HG02610 (cell line): ENCODE measurements at regions not wholly inside any gene's neighbourhood (a gene's known extent, or its start where the extent isn't known, plus 50 kb on each side); places are given as distances from the start of the nearest gene placed in this dataset.

Experiments
- ATAC-seq: cut with Tn5 transposase; IDR thresholded peaks from one replicate; pipeline ENCODE4 v1.9.1; 2021; ENCODE audit warnings: mild to moderate bottlenecking, moderate library complexity; ENCODE audit not compliant: unreplicated experiment

DNA sequence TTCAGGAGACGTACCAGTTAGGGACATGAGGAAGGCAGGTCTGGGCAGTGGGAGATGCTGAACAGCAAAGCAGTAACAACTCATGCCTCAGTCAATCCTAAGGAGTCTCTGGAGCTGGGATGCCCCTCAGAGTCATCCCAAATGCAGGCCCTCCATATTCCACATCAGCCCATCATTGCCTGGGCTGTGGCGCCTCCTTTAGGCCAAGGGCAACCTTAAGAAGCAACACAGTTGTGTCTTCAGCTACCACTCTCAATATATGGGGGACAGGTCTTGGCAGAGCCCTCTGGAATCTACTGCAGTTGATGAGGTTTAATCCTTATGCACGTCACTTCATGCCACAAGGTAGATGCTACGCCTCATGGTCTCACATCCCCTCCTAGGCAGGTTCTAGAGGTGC is 682.0 kb upstream of the RAB6C start:
- ATAC-seq = no peak

DNA sequence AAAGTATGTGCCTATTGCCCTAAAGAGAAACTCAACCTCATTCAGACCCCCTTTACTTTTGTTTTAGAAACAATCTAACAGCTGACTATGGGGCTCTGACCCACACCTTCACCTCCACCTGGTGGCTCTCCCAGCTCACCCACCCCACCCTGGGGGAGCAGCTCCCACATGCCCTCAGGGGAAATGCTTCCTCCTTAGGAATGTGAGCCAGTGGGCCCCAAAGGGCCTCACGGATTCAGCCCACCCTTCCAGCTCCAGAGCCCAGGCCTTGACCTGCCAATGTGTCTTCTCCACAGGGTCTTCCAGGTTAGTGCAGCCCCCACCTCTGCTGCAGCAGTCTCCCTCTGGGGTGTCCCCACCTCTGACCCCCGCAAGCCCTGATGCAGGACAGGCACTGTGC is 680.1 kb upstream of the RAB6C start:
- ATAC-seq = no peak

DNA sequence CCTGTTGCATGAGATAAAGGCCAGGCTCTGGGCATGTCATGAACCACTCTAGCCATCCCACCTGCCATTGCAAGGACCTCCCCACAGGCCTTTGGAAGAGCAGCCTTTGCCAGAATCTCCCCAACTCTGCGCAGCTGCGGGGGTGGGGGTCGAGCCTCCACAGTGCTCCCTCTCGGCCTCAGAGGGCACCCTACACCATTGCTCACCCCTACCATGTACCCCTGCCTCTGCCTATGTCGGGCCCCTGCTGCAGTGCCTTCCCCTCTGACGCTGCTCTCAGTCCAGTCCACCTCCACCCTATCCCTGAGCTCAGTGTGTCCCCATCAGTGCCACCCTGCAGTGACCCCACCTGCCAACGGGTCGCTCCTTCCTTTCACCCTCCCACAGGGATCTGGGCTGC is 679.7 kb upstream of the RAB6C start:
- ATAC-seq = no peak

DNA sequence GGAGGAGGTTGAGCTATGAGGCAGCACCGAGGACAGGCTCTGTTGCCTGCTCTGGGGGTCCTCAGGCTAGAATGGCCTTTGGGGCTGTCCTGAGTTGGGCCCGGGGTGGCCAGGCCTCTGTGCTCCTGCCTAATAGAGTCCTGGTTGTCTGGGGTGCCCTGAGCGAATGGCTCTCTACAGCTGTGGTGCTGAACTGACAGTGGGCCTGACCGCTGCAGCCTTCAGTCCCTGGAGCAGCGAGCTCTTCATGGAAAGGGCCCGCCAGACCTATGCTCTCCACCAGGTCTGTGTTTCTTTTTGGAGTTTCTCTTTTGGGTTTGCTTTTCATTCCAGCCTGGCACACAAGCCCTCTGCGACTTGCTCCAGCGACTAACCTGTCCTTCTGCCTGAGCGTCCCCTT is 679.0 kb upstream of the RAB6C start:
- no peak for ATAC-seq

DNA sequence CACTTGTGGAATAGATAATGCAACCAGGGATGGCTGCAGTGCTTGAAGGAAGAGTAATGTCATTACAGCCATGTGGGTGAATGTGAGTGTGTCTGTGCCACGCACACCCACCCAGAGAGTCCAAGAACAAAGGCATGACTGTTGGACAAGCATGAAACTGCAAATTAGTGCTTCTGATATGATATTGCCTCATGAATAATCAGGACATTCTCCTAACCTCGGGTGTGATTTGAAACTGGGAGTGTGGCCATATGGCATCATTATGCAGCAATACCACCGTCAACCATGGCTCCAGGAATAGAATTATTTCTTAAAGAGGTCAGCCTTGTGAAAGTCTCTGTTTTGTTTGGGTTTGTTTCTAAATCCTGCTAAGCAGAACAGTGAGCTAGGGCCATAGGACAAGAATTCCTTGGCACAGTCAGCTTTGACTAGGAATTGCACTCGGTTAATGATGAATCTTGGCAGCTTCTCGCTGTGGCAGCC is 678.0 kb upstream of the RAB6C start:
- no peak for ATAC-seq

DNA sequence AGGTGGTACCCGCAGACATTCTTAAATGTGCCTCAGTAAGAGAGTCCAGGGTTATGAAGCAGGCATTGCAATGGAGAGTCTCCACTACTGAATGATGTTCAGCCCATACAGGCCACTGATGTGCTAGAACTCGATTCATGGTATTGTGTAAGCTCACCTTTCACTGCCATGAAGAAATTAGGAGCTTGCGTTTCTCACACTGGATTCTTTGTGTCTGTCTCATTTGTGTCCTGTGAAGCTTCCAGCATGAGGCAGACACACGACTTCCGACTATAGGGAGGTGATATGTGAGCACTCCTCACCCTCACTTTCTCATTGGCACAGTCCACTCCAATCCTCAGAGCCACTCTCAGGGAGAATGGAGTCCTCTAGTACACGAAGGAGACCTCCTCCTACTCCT is 677.4 kb upstream of the RAB6C start:
- no peak for ATAC-seq

DNA sequence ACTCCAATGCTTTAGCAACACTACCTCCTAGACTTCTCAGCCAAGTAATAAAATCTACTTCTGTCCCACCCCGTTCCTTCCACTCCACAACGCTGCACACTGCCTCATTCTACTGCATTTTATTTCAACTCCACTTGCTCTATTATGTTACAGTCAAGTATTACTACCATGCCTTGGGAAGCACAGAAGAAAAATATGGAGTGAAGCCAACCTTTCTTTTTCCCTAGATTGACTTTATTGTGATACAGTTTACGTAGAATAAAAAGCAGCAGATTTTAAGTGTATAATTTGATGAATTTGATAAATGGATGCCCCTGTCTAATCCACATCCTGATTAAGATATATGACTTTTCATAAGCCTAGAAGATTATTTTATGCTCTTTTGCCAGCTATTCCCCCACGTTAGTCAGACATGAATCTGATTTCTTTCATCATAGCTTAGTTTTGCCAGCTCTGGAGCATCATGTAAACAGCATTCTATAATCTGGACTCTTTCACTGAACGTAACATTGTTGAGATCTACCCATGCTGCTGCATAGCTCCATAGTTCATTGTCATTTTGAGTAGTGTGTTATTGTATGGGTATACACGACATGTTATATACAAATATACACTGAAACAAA is 676.8 kb upstream of the RAB6C start:
- no peak for ATAC-seq

DNA sequence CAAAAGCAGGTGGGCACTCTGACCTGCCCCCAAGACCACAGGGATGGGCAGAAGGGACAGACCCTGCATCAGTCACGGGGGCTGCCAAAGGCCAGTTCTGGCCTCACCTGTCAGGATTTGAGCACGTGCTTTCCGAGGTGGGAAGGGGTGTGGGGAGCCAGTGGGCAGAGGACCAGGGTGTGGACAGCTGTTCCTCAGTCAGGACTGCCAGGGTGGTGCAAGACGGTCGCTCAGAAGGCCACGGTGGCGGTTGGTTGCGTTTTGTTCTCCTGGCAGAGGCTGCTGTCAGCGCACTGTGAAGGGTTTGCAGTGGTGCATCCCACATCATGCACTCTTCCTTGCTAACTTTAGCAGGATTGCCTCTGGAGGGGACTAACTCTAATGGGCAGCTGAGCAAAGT is 665.3 kb upstream of the RAB6C start:
- ATAC-seq = no peak

DNA sequence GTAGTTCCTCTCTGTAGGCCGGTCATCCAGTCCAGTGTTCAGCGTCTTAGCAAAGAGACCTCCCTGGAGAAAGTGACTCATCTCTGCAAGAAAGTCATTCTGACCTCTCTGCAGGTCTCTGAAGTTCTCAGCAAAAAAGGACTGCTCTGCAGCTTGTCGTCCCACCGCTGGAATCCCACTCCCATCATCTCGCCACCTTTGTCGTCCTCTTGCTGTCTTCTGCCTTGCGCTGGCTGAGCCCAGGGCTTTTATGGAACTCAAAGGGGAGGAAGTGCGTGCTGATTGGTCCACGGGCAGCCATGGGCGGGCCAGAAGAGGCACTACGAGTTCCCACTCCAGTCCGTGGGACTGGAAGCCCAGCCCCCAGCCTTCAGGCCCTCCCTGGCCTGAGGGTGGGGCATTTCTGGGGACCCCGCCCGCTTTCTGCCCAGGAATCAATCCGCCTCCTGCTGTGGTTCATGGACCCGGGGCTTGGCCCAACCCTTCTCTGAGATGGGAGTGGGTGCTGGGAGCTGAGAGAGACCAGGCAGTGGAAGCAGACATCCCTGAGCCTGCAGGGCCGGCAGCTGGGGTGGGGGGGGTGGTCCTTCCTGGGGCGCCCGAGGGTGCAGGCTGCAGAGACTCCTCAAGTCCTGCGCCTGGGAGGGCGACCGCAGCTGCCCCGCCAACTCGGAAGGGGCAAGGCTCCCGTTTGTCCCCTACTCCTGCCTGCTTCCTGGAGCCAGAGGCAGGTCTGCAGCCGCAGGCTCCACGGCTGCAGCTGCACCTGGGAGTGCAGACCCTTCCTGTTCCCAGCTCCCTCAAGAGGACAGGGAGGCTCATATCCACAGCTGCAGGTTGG is 660.7 kb upstream of the RAB6C start:
- ATAC-seq = no peak

DNA sequence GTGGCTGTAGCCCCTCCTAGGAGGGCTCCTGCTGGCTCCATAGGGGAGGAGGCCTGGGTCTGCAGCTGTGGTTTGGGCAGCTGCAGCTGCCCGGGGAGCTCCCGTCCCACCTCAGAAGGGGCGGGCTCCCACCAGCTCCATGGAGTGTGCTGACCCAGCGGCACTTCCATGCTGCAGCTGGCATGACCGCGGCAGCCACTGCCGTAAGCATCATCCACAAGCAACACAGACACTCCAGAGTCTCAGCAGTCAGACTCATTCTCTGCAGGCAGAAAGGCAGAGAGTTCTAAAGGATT is 660.1 kb upstream of the RAB6C start:
- no peak for ATAC-seq

DNA sequence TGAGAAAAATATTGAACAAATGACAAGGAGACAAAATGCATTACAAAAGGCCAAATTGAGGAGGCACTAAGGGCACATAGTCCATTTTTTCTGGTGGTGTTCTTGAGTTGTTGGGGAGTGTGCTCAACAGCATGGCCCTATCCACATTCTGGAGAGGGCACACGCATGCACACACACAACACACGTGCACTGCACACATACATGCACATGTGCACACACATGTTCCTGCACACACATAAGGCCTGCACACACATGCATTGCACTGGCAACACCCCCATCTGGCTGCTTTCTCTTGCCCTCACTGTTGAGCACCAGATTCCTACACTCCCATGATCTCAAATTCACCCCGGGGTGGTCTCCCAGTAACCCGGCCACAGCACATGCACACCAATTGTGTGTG is 659.2 kb upstream of the RAB6C start:
- no peak for ATAC-seq

DNA sequence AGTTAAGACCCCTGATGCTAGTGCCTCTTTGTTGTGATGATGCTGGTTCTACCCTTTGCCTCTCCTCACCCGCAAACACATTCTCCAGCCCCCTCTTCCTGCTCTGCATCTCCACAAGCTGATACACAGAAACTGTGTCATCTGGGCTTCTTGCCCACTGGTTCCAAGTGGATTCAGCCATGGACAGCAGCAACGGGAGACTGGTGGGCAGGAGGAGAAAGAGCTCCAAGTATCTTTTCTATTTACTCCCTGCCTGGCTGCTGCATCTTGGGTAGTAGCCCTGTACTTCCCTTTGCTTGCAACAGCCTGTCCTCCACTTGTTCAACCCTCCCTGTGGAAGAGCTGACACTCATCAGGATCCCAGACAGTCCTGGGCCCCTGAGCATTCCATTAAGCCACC is 655.1 kb upstream of the RAB6C start:
- ATAC-seq = no peak

DNA sequence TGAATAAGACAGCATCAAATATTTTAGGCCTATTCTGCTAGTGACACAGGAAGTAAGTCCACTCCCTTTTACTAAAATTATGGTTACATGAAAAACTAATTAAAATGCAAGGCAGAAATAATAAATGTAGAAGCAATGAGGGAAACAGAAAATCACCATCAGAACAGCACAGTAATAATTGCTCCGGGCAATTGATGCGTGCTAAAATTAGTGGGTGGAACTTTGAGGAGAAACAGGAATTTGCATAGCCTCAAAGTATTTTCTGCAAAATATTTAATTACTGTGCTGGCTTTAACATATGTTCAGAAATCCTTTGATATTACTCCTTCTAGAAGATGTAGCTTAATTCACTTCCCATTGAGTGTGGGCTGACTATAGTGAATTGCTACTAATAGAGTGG is 654.3 kb upstream of the RAB6C start:
- no peak for ATAC-seq

DNA sequence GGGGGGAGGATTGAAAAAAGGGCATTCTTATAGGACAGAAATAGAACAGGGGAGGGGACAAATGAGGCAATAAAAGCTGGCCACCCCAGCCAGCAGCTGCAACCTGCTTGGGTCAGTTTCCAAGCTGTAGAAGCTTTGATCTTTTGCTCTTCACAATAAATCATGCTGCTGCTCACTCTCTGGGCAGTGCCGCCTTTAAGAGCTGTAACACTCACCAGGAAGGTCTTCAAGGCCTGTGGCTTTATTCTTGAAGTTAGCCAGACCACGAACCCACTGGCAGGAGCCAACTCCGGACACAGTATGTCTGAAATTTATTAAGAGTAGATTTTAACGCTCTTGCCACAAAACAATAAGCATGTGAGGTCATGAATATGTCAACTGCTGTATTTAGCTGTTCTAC is 649.9 kb upstream of the RAB6C start:
- ATAC-seq = no peak

DNA sequence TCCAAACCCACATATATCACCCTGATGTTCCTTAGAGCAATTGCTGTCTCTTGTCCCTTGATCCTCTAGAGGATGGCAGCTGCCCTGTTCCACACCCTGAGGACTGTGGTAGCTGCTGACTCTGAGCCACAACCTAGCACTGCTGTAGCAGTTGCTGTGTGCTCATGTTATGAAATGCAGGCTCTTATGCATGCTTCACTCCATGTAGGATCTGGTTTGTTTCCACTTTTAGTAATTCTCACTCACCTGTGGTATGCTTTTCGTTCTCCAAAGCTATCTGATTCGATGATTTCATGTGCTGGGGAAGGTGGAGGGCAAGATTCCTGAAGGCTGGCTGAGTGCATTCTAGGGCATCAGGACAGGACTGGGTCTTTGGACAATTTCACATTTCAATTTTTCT is 649.0 kb upstream of the RAB6C start:
- ATAC-seq = no peak

DNA sequence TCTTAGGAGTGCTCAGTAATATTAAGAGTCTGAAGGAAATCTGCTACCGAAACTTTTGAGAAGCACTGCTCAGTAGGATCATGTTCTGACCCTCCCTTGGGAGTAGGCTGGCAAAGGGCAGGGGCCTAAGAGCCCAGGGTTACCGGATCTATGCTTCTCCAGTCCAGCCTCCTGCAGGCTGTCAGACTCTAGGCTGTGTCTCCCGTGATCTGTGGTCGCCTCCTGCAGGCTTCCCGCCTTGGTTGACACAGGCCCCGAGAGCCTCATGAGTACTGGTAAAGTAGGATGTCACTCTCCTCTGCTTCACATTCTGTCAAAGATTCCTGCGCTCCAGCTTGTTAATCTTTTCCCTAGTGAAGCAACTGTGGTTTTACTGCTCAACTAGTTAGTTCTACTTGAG is 647.8 kb upstream of the RAB6C start:
- ATAC-seq = no peak

DNA sequence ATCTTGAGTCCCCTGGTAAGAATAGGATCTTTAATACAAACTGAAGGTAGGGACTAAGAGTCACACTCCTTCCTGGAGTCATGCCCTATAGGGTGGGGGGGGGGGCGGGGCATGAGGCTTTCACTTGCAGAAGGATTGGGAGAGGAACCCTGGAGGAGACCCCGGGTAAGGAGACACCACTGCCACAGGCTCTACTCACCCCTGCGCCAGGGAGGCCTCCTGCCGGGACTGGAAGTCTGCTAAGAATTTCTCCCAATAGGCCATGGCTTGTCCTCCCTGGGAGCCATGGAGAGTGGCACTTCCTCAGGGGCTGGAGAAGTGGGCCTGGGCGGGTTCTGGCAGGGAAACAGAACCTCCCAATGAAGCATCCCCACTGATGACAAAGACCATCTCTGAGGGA is 645.3 kb upstream of the RAB6C start:
- no peak for ATAC-seq

DNA sequence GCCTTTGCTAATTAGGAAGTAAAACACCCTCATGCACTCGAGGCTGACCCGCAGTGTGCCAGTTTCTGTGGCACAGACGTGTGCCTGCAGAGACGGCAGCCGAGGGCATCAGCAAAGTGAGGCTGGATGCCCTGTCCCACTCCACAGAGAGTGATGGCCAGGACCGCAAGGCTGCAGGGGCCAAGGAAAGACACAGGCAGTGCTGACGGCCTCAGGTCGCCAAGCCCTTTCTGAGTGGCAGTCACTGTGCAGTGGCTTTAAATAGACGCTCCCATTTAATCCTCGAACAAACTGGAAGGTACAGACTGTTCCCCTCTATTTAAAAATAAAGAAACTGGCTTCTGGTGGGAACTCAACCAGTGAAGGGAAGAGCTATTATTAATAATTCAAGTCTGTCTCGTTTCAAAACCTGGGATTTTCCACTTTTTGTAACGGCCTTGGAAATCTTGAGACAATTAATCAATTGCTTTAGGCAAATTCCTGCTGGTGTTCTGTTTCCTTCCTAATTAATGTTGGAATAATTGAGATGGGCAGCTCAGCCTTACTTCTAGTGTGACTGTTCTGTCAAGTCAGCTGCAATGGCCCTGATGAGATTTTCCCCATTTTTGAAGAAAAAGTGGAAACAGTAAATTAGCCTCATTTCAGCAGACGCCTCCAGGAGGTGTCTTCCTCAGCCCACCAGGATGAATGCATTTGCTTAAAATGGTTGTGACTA is 644.6 kb upstream of the RAB6C start:
- no peak for ATAC-seq

DNA sequence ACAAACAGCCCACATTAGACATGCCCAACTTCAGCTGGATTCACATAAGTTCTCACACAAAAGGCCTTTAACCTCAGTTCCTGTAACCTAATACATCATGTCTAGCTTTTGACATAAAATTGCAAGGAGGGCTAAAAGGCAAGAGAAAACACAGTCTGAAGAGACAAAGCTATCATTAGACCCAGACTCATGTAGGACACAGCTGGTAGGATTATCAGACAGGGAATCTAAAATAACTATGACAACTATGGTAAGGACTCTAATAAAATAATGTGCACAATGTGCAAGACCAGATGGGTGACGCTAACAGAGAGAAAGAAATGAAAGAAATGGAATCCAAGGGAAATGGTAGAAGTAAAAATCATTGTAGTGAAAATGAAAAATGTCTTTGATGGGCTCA is 643.2 kb upstream of the RAB6C start:
- ATAC-seq = no peak

DNA sequence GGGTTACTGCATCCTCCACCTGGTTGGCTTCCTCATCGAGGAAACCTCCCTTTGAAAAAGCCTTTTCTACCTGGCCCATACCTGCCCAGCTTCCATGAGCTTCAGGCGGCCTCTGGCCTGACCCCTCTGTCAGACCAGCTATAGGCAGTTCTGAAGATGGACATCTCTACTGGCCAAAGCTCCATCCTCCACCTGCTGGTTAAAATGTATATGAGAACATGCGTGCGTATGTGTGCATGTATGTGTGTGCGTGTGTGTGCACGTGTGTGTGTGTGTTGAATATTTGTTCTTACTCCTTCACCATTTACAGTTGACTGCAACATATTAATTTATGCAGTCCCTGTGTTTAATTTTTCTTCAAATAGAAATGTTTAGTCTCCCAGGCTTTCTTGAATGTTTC is 642.4 kb upstream of the RAB6C start:
- no peak for ATAC-seq

DNA sequence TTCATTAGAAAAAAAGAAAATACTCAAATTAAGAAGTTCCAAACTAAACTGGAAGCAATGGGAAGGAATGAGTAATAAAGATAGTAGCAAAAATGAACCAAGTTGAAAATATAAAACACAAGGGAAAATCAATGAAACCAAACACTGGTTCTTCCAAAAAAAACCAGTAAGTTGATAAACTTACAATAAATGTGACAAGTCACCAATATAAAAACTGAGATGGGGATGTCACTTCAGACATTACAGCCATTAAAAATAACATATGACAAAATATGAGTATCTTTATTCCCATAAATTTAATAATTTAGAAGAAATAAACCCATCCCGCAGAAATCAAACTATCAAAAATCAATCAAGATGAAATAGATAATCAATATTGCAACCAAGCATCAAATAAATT is 633.9 kb upstream of the RAB6C start:
- no peak for ATAC-seq

DNA sequence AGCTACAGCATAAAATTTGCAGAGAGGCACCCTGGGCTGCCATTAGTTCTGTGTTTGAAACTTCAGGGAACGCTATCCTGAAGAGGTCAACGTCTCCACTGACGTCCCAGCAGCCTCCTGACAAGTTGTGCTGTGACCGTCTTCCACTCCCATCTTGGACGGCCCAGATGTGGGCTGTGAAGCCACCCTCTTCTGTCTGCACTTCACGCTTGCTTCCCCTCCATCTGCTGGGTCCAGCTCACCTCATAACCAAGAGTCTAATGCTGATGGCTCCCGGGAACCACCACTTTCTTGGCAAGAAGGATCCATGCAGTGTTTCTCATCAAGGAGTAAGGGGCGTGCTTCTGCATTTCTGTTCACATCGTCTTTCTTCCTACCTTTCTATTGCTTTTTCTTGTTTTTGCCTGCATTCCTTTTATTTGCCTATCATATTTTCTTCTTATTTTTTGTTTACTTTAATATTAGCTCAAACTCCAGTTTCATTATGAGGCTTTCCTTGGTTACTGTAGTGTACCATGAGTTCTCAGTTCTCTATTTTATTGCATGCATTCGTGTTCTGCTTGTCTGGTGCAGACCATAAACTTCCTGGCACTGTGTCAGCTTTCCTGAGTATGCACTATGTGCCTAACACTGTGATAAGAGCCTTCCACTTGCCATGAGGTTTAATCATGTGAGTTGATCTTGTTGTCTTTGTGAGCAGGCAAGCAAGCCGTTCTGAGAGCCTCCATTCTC is 631.8 kb upstream of the RAB6C start:
- ATAC-seq = peak; percentile 99
